Right renal pelvis (tissue), 4 donors: ENCODE measurements at regions not wholly inside any gene's neighbourhood (a gene's known extent, or its start where the extent isn't known, plus 50 kb on each side); places are given as distances from the start of the nearest gene placed in this dataset.

Experiments
- DNase-seq, 4 donors: peaks; one replicate each; pipeline ENCODE4 v3.0.0-alpha.2; 2013; ENCODE audit warnings: low read depth in 4 of 4, low spot score in 3 of 4, missing footprints in 1 of 4

GRCh38 chr14:98269533-98269932 is 1002.5 kb downstream of the BCL11B start:
- DNase-seq: no peak

- no peak for DNase-seq
Measured at GRCh38 chr14:98270201-98270600, 1001.8 kb downstream of the BCL11B start.

GRCh38 chr14:98274596-98274995 is 997.4 kb downstream of the BCL11B start:
- DNase-seq: no peak

GRCh38 chr14:98278800-98279199 is 993.2 kb downstream of the BCL11B start:
- no peak for DNase-seq

- DNase-seq: no peak
Measured at GRCh38 chr14:98280436-98280835, 991.6 kb downstream of the BCL11B start.

- DNase-seq: no peak
Measured at GRCh38 chr14:98288825-98289224, 983.2 kb downstream of the BCL11B start.

- no peak for DNase-seq
Measured at GRCh38 chr14:98290596-98290995, 981.4 kb downstream of the BCL11B start.

GRCh38 chr14:98292191-98292590 is 979.8 kb downstream of the BCL11B start:
- no peak for DNase-seq

- no peak for DNase-seq
Measured at GRCh38 chr14:98293576-98293975, 978.4 kb downstream of the BCL11B start.

- DNase-seq: no peak
Measured at GRCh38 chr14:98296895-98297294, 975.1 kb downstream of the BCL11B start.

- DNase-seq: no peak
Measured at GRCh38 chr14:98297567-98297966, 974.4 kb downstream of the BCL11B start.

- no peak for DNase-seq
Measured at GRCh38 chr14:98298481-98299244, 973.3 kb downstream of the BCL11B start.

GRCh38 chr14:98301681-98302080 is 970.3 kb downstream of the BCL11B start:
- DNase-seq: no peak

GRCh38 chr14:98304574-98304973 is 967.4 kb downstream of the BCL11B start:
- DNase-seq: no peak

- no peak for DNase-seq
Measured at GRCh38 chr14:98309591-98309990, 962.4 kb downstream of the BCL11B start.

GRCh38 chr14:98312006-98312405 is 960.0 kb downstream of the BCL11B start:
- DNase-seq: no peak

GRCh38 chr14:98321841-98322240 is 950.2 kb downstream of the BCL11B start:
- DNase-seq: no peak

GRCh38 chr14:98323836-98324235 is 948.2 kb downstream of the BCL11B start:
- no peak for DNase-seq

- DNase-seq: no peak
Measured at GRCh38 chr14:98325761-98326160, 946.2 kb downstream of the BCL11B start.

- no peak for DNase-seq
Measured at GRCh38 chr14:98328496-98328895, 943.5 kb downstream of the BCL11B start.

- DNase-seq: no peak
Measured at GRCh38 chr14:98334186-98334585, 937.8 kb downstream of the BCL11B start.

GRCh38 chr14:98341211-98341610 is 930.8 kb downstream of the BCL11B start:
- no peak for DNase-seq

GRCh38 chr14:98345161-98345560 is 926.8 kb downstream of the BCL11B start:
- no peak for DNase-seq
